ENCODE measurements at regions not wholly inside any gene's neighbourhood (a gene's known extent, or its start where the extent isn't known, plus 50 kb on each side); places are given as distances from the start of the nearest gene placed in this dataset.

DNA sequence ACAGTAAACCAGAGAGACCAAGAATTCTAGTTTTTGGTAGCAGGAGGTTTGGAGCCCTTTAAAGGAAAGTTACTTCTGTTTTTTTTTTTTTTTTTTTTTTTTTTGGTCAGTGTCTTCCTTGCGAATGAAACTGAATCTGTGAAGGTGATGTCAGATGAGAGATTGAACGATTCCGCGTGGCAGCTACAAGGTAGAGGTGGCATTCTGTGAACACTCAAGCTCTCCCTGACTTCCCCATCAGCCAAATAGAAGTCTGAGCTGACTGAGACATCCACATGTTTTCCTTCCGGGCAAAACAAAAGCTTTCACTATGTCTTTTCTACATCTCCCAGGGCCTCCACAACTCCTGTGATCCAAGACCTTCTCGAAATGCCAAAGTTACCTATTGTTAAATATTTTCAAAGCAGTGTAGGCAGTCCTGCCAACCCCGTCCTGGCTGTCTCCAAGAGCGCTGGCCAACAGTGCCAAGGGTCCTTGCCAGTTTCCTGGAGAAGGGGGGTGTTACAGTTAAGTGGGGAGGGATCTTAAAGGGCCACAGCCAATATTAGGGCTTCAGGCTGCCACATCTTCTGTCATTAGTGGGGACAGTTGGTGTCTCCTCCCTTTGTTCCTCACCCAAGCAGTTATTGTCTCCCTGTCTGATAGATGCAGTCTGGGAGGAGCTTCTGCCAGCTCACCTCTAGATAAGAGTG is 102.9 kb upstream of the SLC34A2 start:
- Histone ChIP-seq H3K36me3 (ENCODE audit: control insufficient read depth in 1 of 2, insufficient read depth in 2 of 2, low read length in 2 of 2) (no peaks in the 10 kb centered on the region), H3K9me3 (ENCODE audit: control insufficient read depth in 1 of 2, insufficient read depth in 1 of 2, low read depth in 1 of 2, low read length in 2 of 2) (no peaks in the 10 kb centered on the region), H2AFZ (ENCODE audit: low read depth, low read length, poor library complexity, severe bottlenecking) (no peak overlapping the region), H3K27me3 (ENCODE audit: insufficient read depth, low read length) (no peaks in the 10 kb centered on the region), H3K9me2 (ENCODE audit: insufficient read depth) (no peaks in the 10 kb centered on the region), H3K4me1 (ENCODE audit: control insufficient read depth in 1 of 2, insufficient read depth in 2 of 2, low read length in 2 of 2) (no peaks in the 10 kb centered on the region), H3K79me2 (ENCODE audit: insufficient read depth, low read length) (no peaks in the 10 kb centered on the region), H4K20me1 (ENCODE audit: insufficient read depth) (no peaks in the 10 kb centered on the region), H3K27ac (ENCODE audit: low read depth, low read length) (no peak overlapping the region), H3K9ac (ENCODE audit: low read length) (no peak overlapping the region), H3K4me3 (replicated peaks in 1 of 2; ENCODE audit: low read depth in 1 of 2, low read length in 2 of 2) (no peak overlapping the region), H3K4me2 (ENCODE audit: low read length) (no peak overlapping the region)
- ChIA-PET RAD21 (ENCODE audit: low non-redundant PET in 1 of 2, low total read pairs in 2 of 2, uncharacterized antibody in 2 of 2, unreplicated experiment in 2 of 2) (no interaction called here), POLR2A (interaction anchor here (0.7 kb wide), 1 partner anchor 9 kb away, joined by 5 read pairs; no protein-coding TSS in a partner anchor), CTCF (interaction anchor here (2.6 kb wide), 1 partner anchor 22 kb away, joined by 7 read pairs; no protein-coding TSS in a partner anchor)
- no peak for TF ChIP-seq SP1 (IDR thresholded peaks at IDR 0.05; ENCODE audit: low read depth)
- no peak for TF ChIP-seq SIN3A (IDR thresholded peaks at IDR 0.05; ENCODE audit: low read depth)
- DNase-seq (ENCODE audit: low read depth, low spot score) (no peak), ATAC-seq (no peak)
- intact Hi-C loops (cut with micrococcal nuclease): no loop called here
- no TSS peak for BruUV-seq (replicated peaks)

DNA sequence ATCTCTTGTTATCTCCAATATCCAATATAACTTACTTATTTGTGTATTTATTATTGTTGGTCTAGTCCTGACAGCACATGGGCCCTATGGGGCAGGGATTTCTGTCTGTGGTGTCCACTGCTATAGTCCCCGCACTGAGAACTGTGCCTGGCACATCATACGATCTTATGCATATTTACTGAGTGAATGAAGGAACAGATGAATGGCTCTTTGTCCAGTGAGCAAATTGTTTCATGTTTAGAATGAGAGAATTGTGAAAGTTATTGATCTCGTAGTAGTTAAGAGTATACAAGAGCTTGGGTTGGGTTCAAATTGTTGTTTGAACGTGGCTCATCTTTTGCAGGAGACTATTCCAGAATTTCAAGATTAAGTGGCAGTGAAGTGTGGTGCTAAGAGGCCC is 96.1 kb upstream of the SLC34A2 start:
- no peak overlapping the region for H3K4me2 ChIP-seq (ENCODE audit: low read length)
- H3K9me2 ChIP-seq (ENCODE audit: insufficient read depth): no peaks in the 10 kb centered on the region
- no peak overlapping the region for H3K9ac ChIP-seq (ENCODE audit: low read length)
- H3K27ac ChIP-seq (ENCODE audit: low read depth, low read length): no peak overlapping the region
- no peak overlapping the region for H3K4me3 ChIP-seq (replicated peaks in 1 of 2; ENCODE audit: low read depth in 1 of 2, low read length in 2 of 2)
- ATAC-seq (no peak), DNase-seq (ENCODE audit: low read depth, low spot score) (no peak)
- TF ChIP-seq EGR1 (IDR thresholded peaks at IDR 0.05; ENCODE audit: low read depth) (no peak), SRF (IDR thresholded peaks at IDR 0.05; ENCODE audit: low read depth) (no peak), CBX3 (IDR thresholded peaks at IDR 0.05; ENCODE audit: low read depth) (no peak), EZH2 (IDR thresholded peaks at IDR 0.05) (no peak), TCF7L2 (IDR thresholded peaks at IDR 0.05; ENCODE audit: borderline replicate concordance, extremely low read depth, insufficient read depth, insufficient read length) (no peak), ZFX (IDR thresholded peaks at IDR 0.05) (no peak), YY1 (IDR thresholded peaks at IDR 0.05; ENCODE audit: extremely low read depth, insufficient replicate concordance, low read depth, low read length) (no peak)
- TF ChIP-seq, protein P1, sequence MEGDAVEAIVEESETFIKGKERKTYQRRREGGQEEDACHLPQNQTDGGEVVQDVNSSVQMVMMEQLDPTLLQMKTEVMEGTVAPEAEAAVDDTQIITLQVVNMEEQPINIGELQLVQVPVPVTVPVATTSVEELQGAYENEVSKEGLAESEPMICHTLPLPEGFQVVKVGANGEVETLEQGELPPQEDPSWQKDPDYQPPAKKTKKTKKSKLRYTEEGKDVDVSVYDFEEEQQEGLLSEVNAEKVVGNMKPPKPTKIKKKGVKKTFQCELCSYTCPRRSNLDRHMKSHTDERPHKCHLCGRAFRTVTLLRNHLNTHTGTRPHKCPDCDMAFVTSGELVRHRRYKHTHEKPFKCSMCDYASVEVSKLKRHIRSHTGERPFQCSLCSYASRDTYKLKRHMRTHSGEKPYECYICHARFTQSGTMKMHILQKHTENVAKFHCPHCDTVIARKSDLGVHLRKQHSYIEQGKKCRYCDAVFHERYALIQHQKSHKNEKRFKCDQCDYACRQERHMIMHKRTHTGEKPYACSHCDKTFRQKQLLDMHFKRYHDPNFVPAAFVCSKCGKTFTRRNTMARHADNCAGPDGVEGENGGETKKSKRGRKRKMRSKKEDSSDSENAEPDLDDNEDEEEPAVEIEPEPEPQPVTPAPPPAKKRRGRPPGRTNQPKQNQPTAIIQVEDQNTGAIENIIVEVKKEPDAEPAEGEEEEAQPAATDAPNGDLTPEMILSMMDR (IDR thresholded peaks at IDR 0.05 in 2 of 3, conservative IDR thresholded peaks at IDR 0.05 in 1 of 3; ENCODE audit: borderline replicate concordance in 1 of 3, insufficient read depth in 1 of 3, low read depth in 2 of 3, low read length in 2 of 3): no peak
- TF ChIP-seq, protein P2, sequence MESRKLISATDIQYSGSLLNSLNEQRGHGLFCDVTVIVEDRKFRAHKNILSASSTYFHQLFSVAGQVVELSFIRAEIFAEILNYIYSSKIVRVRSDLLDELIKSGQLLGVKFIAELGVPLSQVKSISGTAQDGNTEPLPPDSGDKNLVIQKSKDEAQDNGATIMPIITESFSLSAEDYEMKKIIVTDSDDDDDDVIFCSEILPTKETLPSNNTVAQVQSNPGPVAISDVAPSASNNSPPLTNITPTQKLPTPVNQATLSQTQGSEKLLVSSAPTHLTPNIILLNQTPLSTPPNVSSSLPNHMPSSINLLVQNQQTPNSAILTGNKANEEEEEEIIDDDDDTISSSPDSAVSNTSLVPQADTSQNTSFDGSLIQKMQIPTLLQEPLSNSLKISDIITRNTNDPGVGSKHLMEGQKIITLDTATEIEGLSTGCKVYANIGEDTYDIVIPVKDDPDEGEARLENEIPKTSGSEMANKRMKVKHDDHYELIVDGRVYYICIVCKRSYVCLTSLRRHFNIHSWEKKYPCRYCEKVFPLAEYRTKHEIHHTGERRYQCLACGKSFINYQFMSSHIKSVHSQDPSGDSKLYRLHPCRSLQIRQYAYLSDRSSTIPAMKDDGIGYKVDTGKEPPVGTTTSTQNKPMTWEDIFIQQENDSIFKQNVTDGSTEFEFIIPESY (IDR thresholded peaks at IDR 0.05; ENCODE audit: extremely low read depth, insufficient replicate concordance, low read length): no peak
- ChIA-PET RAD21 (ENCODE audit: low non-redundant PET in 1 of 2, low total read pairs in 2 of 2, uncharacterized antibody in 2 of 2, unreplicated experiment in 2 of 2) (no interaction called here), CTCF (interaction anchor here (1.0 kb wide), 1 partner anchor 25 kb away, joined by 3 read pairs; no protein-coding TSS in a partner anchor), POLR2A (no interaction called here)
- no peaks in the 10 kb centered on the region for H3K9me3 ChIP-seq (ENCODE audit: control insufficient read depth in 1 of 2, insufficient read depth in 1 of 2, low read depth in 1 of 2, low read length in 2 of 2)
- intact Hi-C loops (cut with micrococcal nuclease): no loop called here
- BruUV-seq (replicated peaks): no TSS peak
- no peak overlapping the region for H2AFZ ChIP-seq (ENCODE audit: low read depth, low read length, poor library complexity, severe bottlenecking)
- H3K4me1 ChIP-seq (ENCODE audit: control insufficient read depth in 1 of 2, insufficient read depth in 2 of 2, low read length in 2 of 2): no peaks in the 10 kb centered on the region
- no peaks in the 10 kb centered on the region for H3K27me3 ChIP-seq (ENCODE audit: insufficient read depth, low read length)
- H3K36me3 ChIP-seq (ENCODE audit: control insufficient read depth in 1 of 2, insufficient read depth in 2 of 2, low read length in 2 of 2): no peaks in the 10 kb centered on the region
- H4K20me1 ChIP-seq (ENCODE audit: insufficient read depth): no peaks in the 10 kb centered on the region
- no peaks in the 10 kb centered on the region for H3K79me2 ChIP-seq (ENCODE audit: insufficient read depth, low read length)
